HCT116 (cell line): ENCODE measurements at regions not wholly inside any gene's neighbourhood (a gene's known extent, or its start where the extent isn't known, plus 50 kb on each side); places are given as distances from the start of the nearest gene placed in this dataset.

Experiments used
- ATAC-seq: fragments of 200-7000 bp; cut with Tn5 transposase; 2 replicates; pipeline ENCODE4 v1.9.1; 2020; ENCODE audit warnings: mild to moderate bottlenecking, moderate library complexity
- BruUV-seq: library from RNA; stranded (reverse); fragments of 400-500 nt; replicated peaks from 2 replicates; lab custom pipeline; 2021; lab: Mats Ljungman, UMichigan
- CTCF ChIA-PET: fragments of 300-600 bp; sonication (Branson Sonifier 250); formaldehyde crosslinking; loops from one replicate; lab custom pipeline; 2021; ENCODE audit warnings: antibody characterized with exemption; lab: Charles Lee
- POLR2A ChIA-PET: fragments of 300-600, 350-600 bp; sonication (Branson Sonifier 250); formaldehyde crosslinking; loops from one replicate; lab custom pipeline; 2021; ENCODE audit warnings: antibody characterized with exemption; lab: Charles Lee
- RAD21 ChIA-PET, 2 experiments: fragments of 300-600 bp; sonication (Branson Sonifier 250); formaldehyde crosslinking; loops; one replicate each; lab custom pipeline; 2023; ENCODE audit warnings: low total read pairs in 2 of 2; ENCODE audit not compliant: uncharacterized antibody in 2 of 2, unreplicated experiment in 2 of 2, low non-redundant PET in 1 of 2; lab: Charles Lee
- DNase-seq: peaks from one replicate; pipeline ENCODE4 v3.0.0-alpha.2; 2010; ENCODE audit warnings: low read depth, low spot score
- H2AFZ ChIP-seq: fragments of 200-600 bp; shearing (Covaris generic), sonication (generic); 2 replicates; pipeline ENCODE4 v1.6.1; 2017; ENCODE audit warnings: low read depth, mixed run types, mixed read lengths, antibody characterized with exemption, low read length; ENCODE audit not compliant: poor library complexity, severe bottlenecking
- H3K27ac ChIP-seq: 2 replicates; pipeline ENCODE4 v1.5.1; 2012; ENCODE audit warnings: low read depth, low read length
- H3K27me3 ChIP-seq: fragments of 200-600 bp; sonication (generic); 2 replicates; pipeline ENCODE4 v1.6.1; 2016; ENCODE audit warnings: mixed run types, low read length, mixed read lengths; ENCODE audit not compliant: insufficient read depth
- H3K36me3 ChIP-seq, 2 experiments: fragments of 200-500 bp in 1 of 2; fragments of 200-600 bp in 1 of 2; sonication (Bioruptor generic) in 1 of 2; sonication (generic) in 1 of 2; 2 replicates each; pipeline versions ENCODE4 v1.5.1 to v1.6.1; 2014 to 2016; ENCODE audit warnings: low read length in 2 of 2, inconsistent platforms in 1 of 2, mixed read lengths in 1 of 2, mixed run types in 1 of 2; ENCODE audit not compliant: insufficient read depth in 2 of 2, control insufficient read depth in 1 of 2
- H3K4me1 ChIP-seq, 2 experiments: fragments of 200-600 bp in 1 of 2; sonication (generic) in 1 of 2; 2 replicates each; pipeline versions ENCODE4 v1.5.1 to v1.6.1; 2012 to 2017; ENCODE audit warnings: low read length in 2 of 2, inconsistent platforms in 1 of 2, mild to moderate bottlenecking in 1 of 2, mixed read lengths in 1 of 2, mixed run types in 1 of 2, moderate library complexity in 1 of 2; ENCODE audit not compliant: insufficient read depth in 2 of 2, control insufficient read depth in 1 of 2
- H3K4me2 ChIP-seq: fragments of 200-600 bp; sonication (generic); 2 replicates; pipeline ENCODE4 v1.6.1; 2017; ENCODE audit warnings: mixed run types, low read length, mixed read lengths
- H3K4me3 ChIP-seq, 2 experiments: fragments of 200-600 bp in 1 of 2; sonication (generic) in 1 of 2; replicated peaks in 1 of 2; 2 replicates each; pipeline ENCODE4 v1.5.1; 2011 to 2016; ENCODE audit warnings: low read length in 2 of 2, control low read depth in 1 of 2, low read depth in 1 of 2, mild to moderate bottlenecking in 1 of 2, mixed read lengths in 1 of 2, mixed run types in 1 of 2
- H3K79me2 ChIP-seq: fragments of 200-600 bp; sonication (generic); 2 replicates; pipeline ENCODE4 v1.6.1; 2017; ENCODE audit warnings: mild to moderate bottlenecking, mixed run types, low read length, moderate library complexity, mixed read lengths; ENCODE audit not compliant: insufficient read depth
- H3K9ac ChIP-seq: fragments of 200-600 bp; sonication (generic); 2 replicates; pipeline ENCODE4 v1.6.1; 2016; ENCODE audit warnings: low read length, mixed read lengths
- H3K9me2 ChIP-seq: fragments of 200-600 bp; sonication (generic), shearing (Covaris generic); 2 replicates; pipeline ENCODE4 v1.6.1; 2017; ENCODE audit warnings: mixed run types, mild to moderate bottlenecking, moderate library complexity; ENCODE audit not compliant: insufficient read depth
- H3K9me3 ChIP-seq, 2 experiments: fragments of 200-500 bp in 1 of 2; fragments of 200-600 bp in 1 of 2; sonication (Bioruptor generic) in 1 of 2; sonication (generic) in 1 of 2; 2 replicates each; pipeline ENCODE4 v1.6.1; 2014 to 2017; ENCODE audit warnings: low read length in 2 of 2, mixed read lengths in 2 of 2, inconsistent platforms in 1 of 2, low read depth in 1 of 2, mild to moderate bottlenecking in 1 of 2, mixed run types in 1 of 2, moderate library complexity in 1 of 2; ENCODE audit not compliant: control insufficient read depth in 1 of 2, insufficient read depth in 1 of 2
- H4K20me1 ChIP-seq: fragments of 200-600 bp; sonication (generic), shearing (Covaris generic); 2 replicates; pipeline ENCODE4 v1.6.1; 2017; ENCODE audit warnings: mixed run types, mild to moderate bottlenecking, moderate library complexity; ENCODE audit not compliant: insufficient read depth
- ATF3 ChIP-seq: IDR thresholded peaks from 2 replicates; pipeline ENCODE4 v1.6.1; 2012
- CBX3 ChIP-seq: IDR thresholded peaks from 2 replicates; pipeline ENCODE4 v1.6.1; 2012; ENCODE audit warnings: low read depth
- CTCF ChIP-seq, 3 experiments: fragments of 200-600 bp in 1 of 3; sonication (generic) in 1 of 3; IDR thresholded peaks in 2 of 3; conservative IDR thresholded peaks in 1 of 3; 2 replicates each; pipeline ENCODE4 v1.5.1; 2012 to 2017; ENCODE audit warnings: low read depth in 2 of 3, low read length in 2 of 3, antibody characterized with exemption in 1 of 3, borderline replicate concordance in 1 of 3, control low read depth in 1 of 3, mild to moderate bottlenecking in 1 of 3, mixed read lengths in 1 of 3, mixed run types in 1 of 3, moderate library complexity in 1 of 3; ENCODE audit not compliant: insufficient read depth in 1 of 3
- EGR1 ChIP-seq: IDR thresholded peaks from 2 replicates; pipeline ENCODE4 v1.6.1; 2012; ENCODE audit warnings: low read depth
- ELF1 ChIP-seq: IDR thresholded peaks from 2 replicates; pipeline ENCODE4 v1.6.1; 2012; ENCODE audit warnings: low read depth, borderline replicate concordance
- EZH2 ChIP-seq: fragments of 200-600 bp; sonication (generic); IDR thresholded peaks from 2 replicates; pipeline ENCODE4 v1.6.1; 2017; ENCODE audit warnings: antibody characterized with exemption, mixed run types
- EZH2phosphoT487 ChIP-seq: fragments of 200-600 bp; IDR thresholded peaks from 2 replicates; pipeline ENCODE4 v1.6.1; 2018; ENCODE audit warnings: antibody characterized with exemption, borderline replicate concordance
- MAX ChIP-seq: IDR thresholded peaks from 2 replicates; pipeline ENCODE4 v1.6.1; 2012
- POLR2A ChIP-seq: IDR thresholded peaks from 2 replicates; pipeline ENCODE4 v1.7.0; 2011; ENCODE audit warnings: borderline replicate concordance; ENCODE audit not compliant: insufficient read depth, insufficient read length; ENCODE audit errors: extremely low read depth
- POLR2AphosphoS5 ChIP-seq: IDR thresholded peaks from 2 replicates; pipeline ENCODE4 v1.6.1; 2011; ENCODE audit warnings: mild to moderate bottlenecking, low read depth, low read length, moderate library complexity
- SIN3A ChIP-seq: IDR thresholded peaks from 2 replicates; pipeline ENCODE4 v1.6.1; 2012; ENCODE audit warnings: low read depth
- SRF ChIP-seq: IDR thresholded peaks from 2 replicates; pipeline ENCODE4 v1.6.1; 2012; ENCODE audit warnings: low read depth
- YY1 ChIP-seq: IDR thresholded peaks from 2 replicates; pipeline ENCODE4 v1.6.1; 2011; ENCODE audit warnings: low read length, low read depth, moderate library complexity, mild to moderate bottlenecking; ENCODE audit not compliant: insufficient replicate concordance; ENCODE audit errors: extremely low read depth
- ZFX ChIP-seq: fragments of 450-650 bp; IDR thresholded peaks from 2 replicates; pipeline ENCODE4 v1.6.1; 2017
- intact Hi-C: fragments of 100-400 bp; cut with micrococcal nuclease; formaldehyde crosslinking; loops from 2 replicates; pipeline ENCODE4 v1.10.0; 2022

GRCh38 chr2:105953942-105954341, 209.2 kb downstream of the NCK2 start:
- no TSS peak for BruUV-seq
- Histone ChIP-seq H3K79me2 (no peaks in the 10 kb centered on the region), H3K9me2 (no peaks in the 10 kb centered on the region), H3K4me1 (no peaks in the 10 kb centered on the region), H3K27ac (no peak overlapping the region), H3K4me3 (no peak overlapping the region), H2AFZ (no peak overlapping the region), H4K20me1 (no peaks in the 10 kb centered on the region), H3K36me3 (no peaks in the 10 kb centered on the region), H3K9ac (no peak overlapping the region), H3K27me3 (peaks cover 42% of the 10 kb centered on the region; the same call in 1 of the 2 replicates), H3K9me3 (no peaks in the 10 kb centered on the region), H3K4me2 (no peak overlapping the region)
- ChIA-PET CTCF (no interaction called here), POLR2A (no interaction called here), RAD21 (no interaction called here)
- TF ChIP-seq MAX (no peak), ZFX (no peak), CTCF (IDR thresholded peaks at IDR 0.05 in 2 of 3, conservative IDR thresholded peaks at IDR 0.05 in 1 of 3; ENCODE audit: borderline replicate concordance in 1 of 3, insufficient read depth in 1 of 3, low read depth in 2 of 3, low read length in 2 of 3) (no peak), EGR1 (no peak), EZH2phosphoT487 (no peak), CBX3 (no peak), SIN3A (no peak), ATF3 (no peak), POLR2A (no peak), SRF (no peak), ELF1 (no peak), YY1 (no peak), POLR2AphosphoS5 (no peak), EZH2 (no peak)
- no peak for DNase-seq
- no peak for ATAC-seq
- intact Hi-C loops, result no loop called here
